ENCODE measurements at regions not wholly inside any gene's neighbourhood (a gene's known extent, or its start where the extent isn't known, plus 50 kb on each side); places are given as distances from the start of the nearest gene placed in this dataset.

- TF ChIP-seq SP1 (IDR thresholded peaks at IDR 0.05) (no peak), TAF1 (conservative IDR thresholded peaks at IDR 0.05) (no peak), FOXA2 (IDR thresholded peaks at IDR 0.05) (no peak), HNF4G (IDR thresholded peaks at IDR 0.05) (no peak), MAX (IDR thresholded peaks at IDR 0.05) (no peak), GABPA (IDR thresholded peaks at IDR 0.05 in 1 of 2, conservative IDR thresholded peaks at IDR 0.05 in 1 of 2) (no peak), RXRA (IDR thresholded peaks at IDR 0.05) (no peak), FOXA1 (IDR thresholded peaks at IDR 0.05) (no peak), EGR1 (IDR thresholded peaks at IDR 0.05; ENCODE audit: low read depth in 2 of 2) (no peak), ZBTB33 (IDR thresholded peaks at IDR 0.05) (no peak), CTCF (IDR thresholded peaks at IDR 0.05; ENCODE audit: low read depth, low read length, missing input control) (no peak)
- 83% methylated on average over 1 of the region's 1 CpG for WGBS
- no peaks in the 10 kb centered on the region for H3K36me3 ChIP-seq (ENCODE audit: control insufficient read depth in 4 of 4, insufficient read depth in 3 of 4, low read depth in 1 of 4, low read length in 3 of 4)
Measured at GRCh38 chr1:79633456-79633855, 626.9 kb upstream of the ADGRL4 start.

GRCh38 chr1:79629414-79629813 is 622.9 kb upstream of the ADGRL4 start:
- TF ChIP-seq TAF1 (conservative IDR thresholded peaks at IDR 0.05) (no peak), ATF3 (IDR thresholded peaks at IDR 0.05) (no peak), NR2F2 (IDR thresholded peaks at IDR 0.05) (no peak), ZBTB33 (IDR thresholded peaks at IDR 0.05) (no peak), FOXA1 (IDR thresholded peaks at IDR 0.05) (no peak), RAD21 (IDR thresholded peaks at IDR 0.05) (no peak), HNF4A (conservative IDR thresholded peaks at IDR 0.05) (no peak), JUND (IDR thresholded peaks at IDR 0.05) (no peak), GABPA (IDR thresholded peaks at IDR 0.05 in 1 of 2, conservative IDR thresholded peaks at IDR 0.05 in 1 of 2) (no peak), FOXA2 (IDR thresholded peaks at IDR 0.05) (no peak), YY1 (IDR thresholded peaks at IDR 0.05) (no peak), SP1 (IDR thresholded peaks at IDR 0.05) (no peak), EGR1 (IDR thresholded peaks at IDR 0.05; ENCODE audit: low read depth in 2 of 2) (no peak), CTCF (IDR thresholded peaks at IDR 0.05; ENCODE audit: low read depth, low read length, missing input control) (no peak), REST (IDR thresholded peaks at IDR 0.05) (no peak), MAX (IDR thresholded peaks at IDR 0.05) (no peak)
- Histone ChIP-seq H3K4me1 (ENCODE audit: control insufficient read depth in 4 of 4, insufficient read depth in 4 of 4, low read length in 3 of 4) (no peaks in the 10 kb centered on the region), H3K27ac (ENCODE audit: low read depth in 1 of 2, low read length in 2 of 2) (no peak overlapping the region), H3K4me3 (ENCODE audit: low read depth in 1 of 3, low read length in 3 of 3) (no peak overlapping the region), H3K27me3 (ENCODE audit: control insufficient read depth in 4 of 4, insufficient read depth in 4 of 4, low read length in 3 of 4) (no peaks in the 10 kb centered on the region), H3K36me3 (ENCODE audit: control insufficient read depth in 4 of 4, insufficient read depth in 3 of 4, low read depth in 1 of 4, low read length in 3 of 4) (no peaks in the 10 kb centered on the region), H3K9me3 (ENCODE audit: control insufficient read depth in 4 of 4, low read length in 3 of 4) (no peaks in the 10 kb centered on the region), H3K9ac (ENCODE audit: low read depth in 1 of 2, low read length in 2 of 2) (no peak overlapping the region)
- whole genome bisulfite sequencing: 91% methylated on average over 7 of the region's 7 CpGs
- no peak for DNase-seq (ENCODE audit: low spot score)

More at GRCh38 chr1:79633456-79633855, 626.9 kb upstream of the ADGRL4 start:
- DNase-seq (ENCODE audit: low spot score): no peak
- H3K4me3 ChIP-seq (ENCODE audit: low read depth in 1 of 3, low read length in 3 of 3): no peak overlapping the region
- no peaks in the 10 kb centered on the region for H3K9me3 ChIP-seq (ENCODE audit: control insufficient read depth in 4 of 4, low read length in 3 of 4)
- H3K27ac ChIP-seq (ENCODE audit: low read depth in 1 of 2, low read length in 2 of 2): no peak overlapping the region
- no peak overlapping the region for H3K9ac ChIP-seq (ENCODE audit: low read depth in 1 of 2, low read length in 2 of 2)
- H3K27me3 ChIP-seq (ENCODE audit: control insufficient read depth in 4 of 4, insufficient read depth in 4 of 4, low read length in 3 of 4): no peaks in the 10 kb centered on the region
- H3K4me1 ChIP-seq (ENCODE audit: control insufficient read depth in 4 of 4, insufficient read depth in 4 of 4, low read length in 3 of 4): no peaks in the 10 kb centered on the region

All from liver (tissue), 8 donors.